Lung microvascular endothelial cell (primary cell): ENCODE measurements at regions not wholly inside any gene's neighbourhood (a gene's known extent, or its start where the extent isn't known, plus 50 kb on each side); places are given as distances from the start of the nearest gene placed in this dataset.

ENCODE experiments used
- DNase-seq, 2 donors: peaks; one replicate each; pipeline versions ENCODE4 v3.0.0 to v3.0.0-alpha.2; 2010; ENCODE audit warnings: low read depth in 2 of 2

DNA sequence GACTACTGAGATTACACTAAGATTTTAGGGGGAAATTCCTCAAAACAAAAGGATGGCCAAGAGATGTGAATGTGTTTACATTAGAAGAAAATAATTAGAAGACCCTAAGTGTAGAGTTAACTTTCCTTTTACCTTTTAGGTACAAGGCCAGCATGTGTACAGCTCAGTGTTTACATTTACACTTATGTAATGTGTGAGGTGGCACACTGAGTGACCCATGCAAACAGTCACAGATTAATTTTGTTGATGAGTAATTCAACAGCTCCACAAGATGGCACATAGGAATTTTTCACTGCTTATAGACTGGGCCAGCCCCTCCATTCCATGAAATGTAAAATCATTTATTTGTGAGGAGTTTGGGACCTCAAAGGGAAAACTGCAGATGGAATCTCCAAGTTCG, 90.1 kb upstream of the SLC12A2 start:
- DNase-seq: no peak

DNA sequence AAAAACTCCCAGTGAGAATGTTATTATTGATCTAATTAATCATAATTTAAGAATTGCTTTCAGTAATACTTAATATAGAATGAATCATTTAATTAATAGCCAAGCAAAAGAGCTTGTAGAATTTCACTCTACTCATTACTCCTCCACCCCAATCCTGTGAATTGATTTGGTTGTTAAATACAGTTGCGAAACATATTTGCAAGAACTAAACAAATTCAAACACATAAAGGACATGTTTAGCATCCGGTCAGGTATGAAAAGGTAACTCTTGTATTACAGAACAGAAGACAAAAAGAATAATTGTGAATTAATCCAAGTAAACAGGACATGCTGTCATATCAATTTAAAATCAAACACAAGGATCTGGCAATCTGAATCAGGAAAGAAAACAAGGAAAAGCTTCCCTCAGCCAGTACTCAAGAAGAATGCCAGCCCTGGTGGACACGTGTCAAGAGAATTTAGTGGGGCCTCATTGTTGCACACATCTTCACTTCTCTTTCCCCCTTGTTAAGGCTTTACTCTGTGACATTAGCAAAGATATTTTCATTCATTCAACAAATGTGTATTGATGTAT, 89.4 kb upstream of the SLC12A2 start:
- no peak for DNase-seq

DNA sequence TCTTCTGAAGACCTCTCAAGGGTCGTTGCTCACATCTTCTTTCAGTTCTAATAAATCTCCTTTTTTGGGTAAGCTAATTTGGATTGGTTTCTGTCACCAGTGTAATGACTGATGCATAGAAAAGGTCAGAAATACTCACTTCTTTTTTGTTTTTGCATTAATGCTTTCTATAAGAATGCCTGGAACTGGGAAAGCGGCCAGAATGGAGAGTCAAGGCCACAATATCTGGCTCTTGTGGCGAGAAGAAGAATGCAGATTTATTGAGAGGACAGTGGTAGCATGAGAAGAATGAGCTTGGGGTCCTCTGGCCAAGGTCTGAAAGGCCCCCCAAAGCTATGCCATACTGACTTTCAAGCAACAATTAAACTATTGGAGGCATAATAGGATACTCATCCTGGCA, 88.0 kb upstream of the SLC12A2 start:
- no peak for DNase-seq

DNA sequence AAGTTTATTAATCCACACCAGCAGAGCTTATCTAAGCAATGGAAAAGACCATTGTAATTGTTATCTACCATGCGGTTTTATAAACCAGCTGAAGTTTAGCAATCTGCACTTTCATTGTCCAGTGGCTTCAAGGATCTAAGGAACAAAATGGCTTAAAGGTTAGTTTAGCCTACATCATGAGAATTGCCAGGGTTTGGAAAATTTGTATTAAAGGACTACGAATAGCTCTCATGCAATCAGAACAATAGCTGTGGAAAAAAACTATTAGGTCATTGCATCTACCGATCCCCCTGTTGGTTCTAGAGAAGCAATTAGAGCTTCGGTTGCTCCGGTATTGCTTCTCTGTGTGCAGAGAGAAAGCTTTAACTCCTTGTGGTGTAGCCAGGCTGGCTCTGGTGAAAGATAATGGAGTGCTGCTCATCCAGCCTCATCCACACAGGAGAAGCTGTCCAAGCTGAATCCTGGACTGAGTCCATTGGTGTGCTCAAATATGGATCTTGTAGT, 86.3 kb upstream of the SLC12A2 start:
- peak in 1 of 2 donors; percentile 41 for DNase-seq

DNA sequence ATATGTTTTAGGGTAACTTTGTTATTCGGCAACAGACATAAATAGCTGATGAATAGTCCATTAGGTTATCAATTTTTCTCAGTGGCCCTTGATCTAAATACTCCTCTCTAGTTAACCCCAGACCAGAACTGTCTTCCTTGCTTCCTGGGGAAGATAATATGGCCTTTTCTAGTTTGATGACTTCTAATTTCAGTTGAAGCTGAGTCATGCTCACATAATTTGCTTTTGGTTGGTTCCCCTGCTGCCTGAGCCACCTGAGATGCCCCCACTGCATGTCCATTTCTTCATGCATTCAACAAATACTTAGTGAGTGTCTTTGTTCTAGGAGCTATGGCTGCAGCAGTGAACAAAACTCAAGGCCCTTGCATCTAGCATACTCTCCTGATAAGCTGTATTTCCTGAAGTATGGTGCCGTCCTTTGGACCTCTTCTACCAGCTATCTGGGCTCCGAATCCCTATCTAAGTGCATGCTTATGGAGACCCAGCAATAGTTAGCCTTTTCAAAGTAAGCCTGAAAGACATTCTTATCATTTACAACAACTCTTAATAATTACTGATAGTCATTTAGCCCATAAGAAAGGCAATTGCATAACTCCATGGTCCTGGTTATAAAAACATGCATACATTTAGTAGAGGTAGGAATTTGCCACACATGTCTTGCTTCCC, 84.5 kb upstream of the SLC12A2 start:
- no peak for DNase-seq

DNA sequence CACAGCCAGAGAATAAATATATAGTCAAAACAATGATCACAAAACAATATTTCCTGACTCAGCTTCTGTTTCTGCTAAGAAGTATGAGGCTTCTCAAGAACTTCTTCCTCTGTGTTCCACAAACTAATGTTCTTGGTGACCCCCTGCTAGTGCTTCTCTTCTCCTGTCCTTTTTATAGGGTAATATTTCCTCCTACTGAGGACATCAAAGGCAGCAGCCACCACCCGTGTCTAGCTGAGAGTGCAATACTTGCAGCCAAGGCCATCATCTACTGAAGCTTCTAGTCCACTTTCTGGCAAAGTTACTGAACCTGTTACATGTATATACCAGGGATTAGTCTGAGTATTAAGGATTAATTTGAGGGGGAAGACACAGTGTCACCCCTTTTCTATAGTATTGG, 83.7 kb upstream of the SLC12A2 start:
- DNase-seq: no peak

DNA sequence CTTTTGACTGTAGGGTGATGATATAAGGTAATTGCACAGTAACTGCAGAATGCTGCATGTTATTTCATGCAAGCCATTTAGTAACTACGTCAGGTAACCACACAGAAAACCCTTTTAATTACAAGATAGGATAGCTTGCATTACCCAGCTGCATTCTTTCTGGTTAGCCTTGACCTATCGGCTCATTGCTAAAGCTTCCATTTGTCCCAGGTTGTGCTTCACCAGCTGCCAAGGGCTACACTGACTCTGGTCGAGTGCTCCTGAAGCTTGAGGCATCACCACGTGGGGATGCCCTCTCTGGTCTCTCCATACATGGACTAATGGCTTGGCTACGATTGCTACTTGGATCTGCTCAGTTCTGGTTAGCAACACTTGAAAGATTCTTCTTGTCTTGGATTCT, 81.1 kb upstream of the SLC12A2 start:
- no peak for DNase-seq

DNA sequence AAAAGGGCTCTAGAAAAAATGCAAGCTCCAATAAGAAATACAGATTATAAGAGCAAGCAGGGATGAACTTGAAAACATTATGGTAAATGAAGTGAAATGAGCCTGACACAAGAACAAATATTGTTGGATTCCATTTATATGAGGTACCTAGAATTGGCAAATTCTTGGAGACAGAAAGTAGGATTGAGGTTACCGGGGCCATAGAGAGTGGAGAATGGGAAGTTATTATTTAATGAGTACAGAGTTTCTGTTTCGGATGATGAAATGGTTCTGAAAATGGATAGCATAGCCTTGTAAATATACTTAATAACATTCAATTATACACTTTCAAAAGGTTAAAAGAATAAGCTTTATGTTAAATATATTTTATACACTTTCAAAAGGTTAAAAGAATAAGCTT, 75.6 kb upstream of the SLC12A2 start:
- no peak for DNase-seq

DNA sequence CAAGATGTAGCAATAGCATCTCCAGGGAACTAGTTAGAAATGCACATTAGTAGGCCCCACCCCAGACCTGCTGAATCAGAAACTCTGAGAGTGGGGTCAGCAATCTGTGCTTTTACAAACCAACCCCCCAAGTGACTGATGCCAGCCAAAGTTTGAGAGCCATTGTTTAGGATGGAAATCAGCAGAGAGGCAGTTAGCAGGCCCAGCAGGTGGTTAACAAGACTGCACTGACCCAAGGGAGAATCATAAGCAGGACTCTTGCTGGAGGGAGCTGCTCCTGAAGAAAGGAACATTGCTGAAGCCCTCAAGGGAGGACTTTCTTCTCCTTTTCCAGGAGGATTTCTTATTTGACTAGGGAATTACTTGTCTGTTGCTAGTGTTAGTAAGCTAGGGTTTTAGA, 74.2 kb upstream of the SLC12A2 start:
- no peak for DNase-seq

DNA sequence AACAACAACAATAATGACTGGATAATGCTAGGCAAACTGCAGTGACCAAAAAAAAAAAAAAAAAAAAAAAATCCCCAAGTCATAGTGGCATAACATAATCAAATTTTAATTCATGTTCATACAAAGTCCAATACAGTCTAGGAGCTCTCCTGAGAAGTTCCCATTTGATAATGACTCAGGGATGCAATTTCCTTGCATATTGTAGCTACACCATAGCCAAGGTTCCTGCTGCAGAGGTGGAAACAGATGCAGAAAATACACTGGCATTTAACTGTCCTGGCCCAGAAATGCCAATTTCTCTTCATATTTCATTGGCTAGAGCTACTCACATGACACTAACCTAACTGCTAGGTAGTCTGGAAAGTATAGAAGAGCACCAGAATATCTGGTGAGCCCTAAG, 72.2 kb upstream of the SLC12A2 start:
- no peak for DNase-seq

DNA sequence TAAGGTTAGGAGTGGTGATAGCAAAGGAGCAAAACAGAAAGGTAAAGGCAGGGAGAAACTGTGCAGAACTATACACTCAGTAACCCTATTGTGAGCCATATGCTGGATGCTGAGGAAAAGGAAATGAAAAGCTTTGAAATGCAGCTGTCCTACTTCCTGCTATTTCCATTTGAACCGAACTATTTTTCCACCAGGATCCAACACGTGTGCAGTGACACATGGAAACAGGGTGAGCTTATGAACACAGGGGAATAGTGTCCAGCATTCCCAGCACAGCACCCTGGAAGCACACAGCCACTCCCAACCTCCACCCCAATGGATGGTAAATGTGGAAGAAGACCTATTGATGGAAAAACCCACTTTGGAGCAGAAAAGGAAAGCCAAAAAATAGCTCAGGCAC, 69.0 kb upstream of the SLC12A2 start:
- peak; percentile 80 to 91 for DNase-seq

DNA sequence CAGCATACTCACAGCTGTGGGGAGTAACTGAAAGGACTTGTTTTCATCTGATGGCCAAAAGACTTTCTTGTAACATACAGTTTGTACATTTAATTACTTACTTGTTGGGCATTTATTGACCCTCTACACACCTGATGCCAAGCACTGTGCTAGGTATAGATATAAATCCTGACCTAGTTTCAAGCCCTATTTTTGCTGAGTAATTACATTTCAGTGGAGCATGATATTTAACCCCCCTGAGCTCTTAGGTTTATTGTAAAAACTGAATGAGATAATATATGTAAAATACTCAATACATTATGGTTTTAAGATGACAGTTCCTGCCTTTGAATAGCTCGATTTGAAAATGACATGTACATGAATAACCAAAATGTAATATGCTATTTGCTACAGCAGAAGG, 68.1 kb upstream of the SLC12A2 start:
- no peak for DNase-seq

DNA sequence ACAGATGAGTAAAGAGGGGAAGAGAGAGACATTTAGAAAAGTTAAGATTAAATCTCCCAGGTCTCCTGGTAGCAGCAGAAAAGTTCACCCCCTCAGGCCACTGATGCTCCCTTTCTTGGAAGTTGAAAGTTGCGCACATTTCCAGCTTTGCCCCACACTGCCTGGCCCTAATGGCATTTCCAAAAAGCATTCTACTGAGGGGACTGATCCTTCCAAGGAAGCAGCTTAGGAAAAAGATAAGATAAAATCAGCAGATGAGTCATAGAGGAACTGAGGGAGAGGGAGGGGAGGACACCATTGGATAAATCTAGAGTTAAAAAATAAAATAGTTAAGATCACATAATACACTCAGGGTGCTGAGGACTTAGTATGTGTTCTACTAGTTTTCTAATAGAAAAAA, 67.6 kb upstream of the SLC12A2 start:
- peak; percentile 12 to 44 for DNase-seq

DNA sequence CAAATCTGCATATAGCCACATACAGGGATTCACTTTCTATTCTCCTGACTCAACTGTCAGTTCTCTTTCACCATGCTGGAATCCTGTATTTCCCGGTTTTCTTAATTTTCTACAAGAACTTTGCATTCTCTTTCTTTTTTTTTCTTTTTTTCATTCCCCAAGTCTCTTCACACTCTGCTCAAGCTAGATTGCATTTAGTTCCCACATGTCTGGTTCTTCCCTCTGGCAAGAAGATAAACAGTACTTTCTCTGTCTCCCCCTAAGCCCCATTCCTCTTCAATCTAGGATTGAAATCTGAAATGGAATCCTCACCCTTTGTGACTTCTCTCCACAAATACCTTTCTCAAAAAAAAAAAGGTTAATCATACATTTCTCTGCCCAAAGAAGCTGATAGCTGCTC, 64.2 kb upstream of the SLC12A2 start:
- DNase-seq: no peak

DNA sequence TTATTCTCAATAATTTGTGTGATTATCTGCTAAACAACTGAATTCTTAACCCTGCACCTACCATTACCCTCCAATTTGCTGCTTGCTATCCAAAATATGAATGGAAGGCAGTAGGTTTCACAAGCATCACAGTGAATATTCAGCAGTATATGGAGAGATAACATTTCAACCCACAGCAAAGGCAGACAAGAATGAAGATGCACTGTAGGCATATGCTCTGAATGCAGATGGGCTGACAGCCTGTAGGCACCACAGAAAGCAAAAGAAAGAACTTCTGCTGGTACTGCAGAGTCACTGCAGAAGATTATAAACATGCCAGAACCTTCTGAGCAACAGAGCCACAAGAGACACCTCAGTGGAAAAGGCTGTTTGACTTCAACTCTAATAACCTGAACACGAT, 63.6 kb upstream of the SLC12A2 start:
- DNase-seq: no peak

DNA sequence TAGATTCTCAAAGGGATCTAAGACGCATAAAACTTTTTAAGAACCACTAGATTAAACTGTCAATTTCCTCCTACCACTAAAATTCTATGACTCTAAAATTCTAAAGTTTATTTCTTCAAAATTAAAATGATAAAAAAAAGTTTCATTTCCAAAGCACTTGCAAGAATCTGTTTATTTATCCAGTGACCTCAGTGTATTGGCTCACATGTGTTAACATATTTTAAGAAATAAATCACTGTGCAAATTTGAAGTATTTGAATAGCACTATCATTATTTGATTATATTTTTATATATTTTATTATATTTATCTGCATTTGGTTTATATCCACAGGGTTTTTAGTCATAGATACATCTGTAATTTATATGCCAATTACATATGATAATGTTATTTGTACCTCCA, 62.2 kb upstream of the SLC12A2 start:
- no peak for DNase-seq
